ENCODE measurements at regions not wholly inside any gene's neighbourhood (a gene's known extent, or its start where the extent isn't known, plus 50 kb on each side); places are given as distances from the start of the nearest gene placed in this dataset.

DNA sequence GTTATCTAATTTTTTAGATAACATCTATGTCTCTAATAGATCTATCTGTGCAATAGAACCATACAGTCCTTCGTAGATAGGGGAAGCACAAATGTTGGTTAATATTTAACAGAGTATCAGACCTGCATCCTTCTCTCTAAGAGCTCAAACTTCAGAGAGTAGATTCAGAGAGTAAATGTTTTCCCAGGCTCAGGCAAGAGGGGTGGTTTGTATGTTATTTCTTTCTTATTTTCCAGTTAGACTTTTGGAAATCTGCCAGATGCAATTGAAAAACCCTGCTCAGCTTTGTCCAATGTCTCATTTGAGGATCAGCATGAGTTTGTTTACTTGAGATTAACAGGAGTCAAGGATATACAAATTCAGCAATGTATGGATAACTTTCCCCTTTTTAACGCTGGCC lies 361.9 kb downstream of the BCKDHB start:
- no peak for DNase-seq (ENCODE audit: low spot score)
- no peaks in the 10 kb centered on the region for H3K9me2 ChIP-seq (ENCODE audit: insufficient read depth, low read length)
- H3K9me3 ChIP-seq (ENCODE audit: low read length) = no peaks in the 10 kb centered on the region
- no peaks in the 10 kb centered on the region for H3K4me1 ChIP-seq (ENCODE audit: insufficient read depth, low read length, poor library complexity, severe bottlenecking)
- no peaks in the 10 kb centered on the region for H4K20me1 ChIP-seq (ENCODE audit: insufficient read depth, low read length)
- intact Hi-C loops (cut with micrococcal nuclease; ENCODE audit: unreplicated experiment) = no loop called here
- H3K79me2 ChIP-seq (ENCODE audit: insufficient read depth, low read depth, low read length) = no peaks in the 10 kb centered on the region
- no peaks in the 10 kb centered on the region for H3K36me3 ChIP-seq (ENCODE audit: insufficient read depth, low read length)
- H3K4me3 ChIP-seq (ENCODE audit: low read depth, low read length, poor library complexity, severe bottlenecking) = no peak overlapping the region
- H3K27ac ChIP-seq (ENCODE audit: low read depth, low read length, poor library complexity, severe bottlenecking) = no peak overlapping the region
- no peak overlapping the region for H2AFZ ChIP-seq (ENCODE audit: low read length)
- no TSS peak for BruUV-seq (replicated peaks)
- ChIA-PET CTCF (ENCODE audit: unreplicated experiment) (no interaction called here), POLR2A (no interaction called here)
- no peak overlapping the region for H3K4me2 ChIP-seq (ENCODE audit: low read length)
- TF ChIP-seq, protein P1, sequence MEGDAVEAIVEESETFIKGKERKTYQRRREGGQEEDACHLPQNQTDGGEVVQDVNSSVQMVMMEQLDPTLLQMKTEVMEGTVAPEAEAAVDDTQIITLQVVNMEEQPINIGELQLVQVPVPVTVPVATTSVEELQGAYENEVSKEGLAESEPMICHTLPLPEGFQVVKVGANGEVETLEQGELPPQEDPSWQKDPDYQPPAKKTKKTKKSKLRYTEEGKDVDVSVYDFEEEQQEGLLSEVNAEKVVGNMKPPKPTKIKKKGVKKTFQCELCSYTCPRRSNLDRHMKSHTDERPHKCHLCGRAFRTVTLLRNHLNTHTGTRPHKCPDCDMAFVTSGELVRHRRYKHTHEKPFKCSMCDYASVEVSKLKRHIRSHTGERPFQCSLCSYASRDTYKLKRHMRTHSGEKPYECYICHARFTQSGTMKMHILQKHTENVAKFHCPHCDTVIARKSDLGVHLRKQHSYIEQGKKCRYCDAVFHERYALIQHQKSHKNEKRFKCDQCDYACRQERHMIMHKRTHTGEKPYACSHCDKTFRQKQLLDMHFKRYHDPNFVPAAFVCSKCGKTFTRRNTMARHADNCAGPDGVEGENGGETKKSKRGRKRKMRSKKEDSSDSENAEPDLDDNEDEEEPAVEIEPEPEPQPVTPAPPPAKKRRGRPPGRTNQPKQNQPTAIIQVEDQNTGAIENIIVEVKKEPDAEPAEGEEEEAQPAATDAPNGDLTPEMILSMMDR (conservative IDR thresholded peaks at IDR 0.05; ENCODE audit: low read length) = no peak

DNA sequence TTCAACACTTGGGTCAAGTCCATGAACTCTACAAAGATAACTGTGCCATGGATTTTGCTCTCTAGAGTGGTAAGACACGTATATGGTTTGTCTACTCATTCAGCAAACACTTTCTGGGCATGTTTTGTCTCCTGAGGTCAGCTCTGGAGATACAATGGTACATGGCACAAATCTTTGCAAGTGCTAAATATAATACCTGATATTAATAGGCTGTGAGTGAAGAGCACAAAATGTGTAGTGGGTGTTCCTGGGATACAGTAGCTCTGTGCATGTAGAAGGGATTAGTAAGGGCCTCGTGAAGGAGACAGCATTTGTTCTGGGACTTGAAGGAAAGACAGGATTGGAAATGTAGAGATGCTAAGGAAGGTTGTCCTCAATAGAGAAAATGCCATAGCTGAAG lies 360.9 kb downstream of the BCKDHB start:
- H4K20me1 ChIP-seq (ENCODE audit: insufficient read depth, low read length) = no peaks in the 10 kb centered on the region
- no peaks in the 10 kb centered on the region for H3K79me2 ChIP-seq (ENCODE audit: insufficient read depth, low read depth, low read length)
- intact Hi-C loops (cut with micrococcal nuclease; ENCODE audit: unreplicated experiment) = no loop called here
- H3K36me3 ChIP-seq (ENCODE audit: insufficient read depth, low read length) = no peaks in the 10 kb centered on the region
- no peaks in the 10 kb centered on the region for H3K9me3 ChIP-seq (ENCODE audit: low read length)
- H3K9me2 ChIP-seq (ENCODE audit: insufficient read depth, low read length) = no peaks in the 10 kb centered on the region
- no peaks in the 10 kb centered on the region for H3K4me1 ChIP-seq (ENCODE audit: insufficient read depth, low read length, poor library complexity, severe bottlenecking)
- no peak for TF ChIP-seq EZH2phosphoT487 (IDR thresholded peaks at IDR 0.05; ENCODE audit: borderline replicate concordance, low read depth, low read length)
- TF ChIP-seq, protein P1 (conservative IDR thresholded peaks at IDR 0.05; ENCODE audit: low read length) = no peak
- BruUV-seq (replicated peaks) = no TSS peak
- no peak overlapping the region for H3K4me2 ChIP-seq (ENCODE audit: low read length)
- H3K4me3 ChIP-seq (ENCODE audit: low read depth, low read length, poor library complexity, severe bottlenecking) = no peak overlapping the region
- H2AFZ ChIP-seq (ENCODE audit: low read length) = no peak overlapping the region
- no peak overlapping the region for H3K27ac ChIP-seq (ENCODE audit: low read depth, low read length, poor library complexity, severe bottlenecking)
- POLR2A ChIA-PET = no interaction called here
- CTCF ChIA-PET (ENCODE audit: unreplicated experiment) = no interaction called here
- no peak for DNase-seq (ENCODE audit: low spot score)

DNA sequence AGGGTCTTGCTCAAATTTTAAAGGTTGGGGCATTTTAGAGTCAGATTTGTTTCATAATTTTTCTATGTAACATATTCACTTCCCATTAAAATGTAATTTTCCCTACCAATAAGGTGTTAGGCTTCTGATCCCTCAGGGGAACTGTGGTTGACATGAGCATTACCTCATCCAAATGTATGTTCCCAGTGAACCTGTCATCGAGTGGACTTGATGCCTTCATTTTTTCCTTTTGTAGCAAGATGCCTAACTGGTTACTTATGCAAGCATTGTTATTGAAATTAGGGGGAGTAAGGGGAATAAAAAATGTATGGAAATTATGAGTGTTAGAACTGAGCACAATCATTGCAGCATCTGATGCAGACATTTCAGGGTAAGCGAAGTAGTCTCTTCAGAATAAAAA lies 360.5 kb downstream of the BCKDHB start:
- H3K4me3 ChIP-seq (ENCODE audit: low read depth, low read length, poor library complexity, severe bottlenecking) = no peak overlapping the region
- DNase-seq (ENCODE audit: low spot score) = no peak
- no peaks in the 10 kb centered on the region for H4K20me1 ChIP-seq (ENCODE audit: insufficient read depth, low read length)
- POLR2A ChIA-PET = no interaction called here
- H3K27ac ChIP-seq (ENCODE audit: low read depth, low read length, poor library complexity, severe bottlenecking) = no peak overlapping the region
- H3K4me2 ChIP-seq (ENCODE audit: low read length) = no peak overlapping the region
- no peaks in the 10 kb centered on the region for H3K4me1 ChIP-seq (ENCODE audit: insufficient read depth, low read length, poor library complexity, severe bottlenecking)
- H3K36me3 ChIP-seq (ENCODE audit: insufficient read depth, low read length) = no peaks in the 10 kb centered on the region
- no peaks in the 10 kb centered on the region for H3K9me2 ChIP-seq (ENCODE audit: insufficient read depth, low read length)
- no peak for TF ChIP-seq EZH2phosphoT487 (IDR thresholded peaks at IDR 0.05; ENCODE audit: borderline replicate concordance, low read depth, low read length)
- TF ChIP-seq, protein P1 (conservative IDR thresholded peaks at IDR 0.05; ENCODE audit: low read length) = no peak
- BruUV-seq (replicated peaks) = no TSS peak
- intact Hi-C loops (cut with micrococcal nuclease; ENCODE audit: unreplicated experiment) = no loop called here
- H3K79me2 ChIP-seq (ENCODE audit: insufficient read depth, low read depth, low read length) = no peaks in the 10 kb centered on the region
- CTCF ChIA-PET (ENCODE audit: unreplicated experiment) = no interaction called here
- no peaks in the 10 kb centered on the region for H3K9me3 ChIP-seq (ENCODE audit: low read length)
- no peak overlapping the region for H2AFZ ChIP-seq (ENCODE audit: low read length)
